GM21717 (cell line): ENCODE measurements at regions not wholly inside any gene's neighbourhood (a gene's known extent, or its start where the extent isn't known, plus 50 kb on each side); places are given as distances from the start of the nearest gene placed in this dataset.

ENCODE experiments used
- ATAC-seq: cut with Tn5 transposase; IDR thresholded peaks from one replicate; pipeline ENCODE4 v1.9.1; 2021; ENCODE audit warnings: mild to moderate bottlenecking, moderate library complexity; ENCODE audit not compliant: unreplicated experiment

DNA sequence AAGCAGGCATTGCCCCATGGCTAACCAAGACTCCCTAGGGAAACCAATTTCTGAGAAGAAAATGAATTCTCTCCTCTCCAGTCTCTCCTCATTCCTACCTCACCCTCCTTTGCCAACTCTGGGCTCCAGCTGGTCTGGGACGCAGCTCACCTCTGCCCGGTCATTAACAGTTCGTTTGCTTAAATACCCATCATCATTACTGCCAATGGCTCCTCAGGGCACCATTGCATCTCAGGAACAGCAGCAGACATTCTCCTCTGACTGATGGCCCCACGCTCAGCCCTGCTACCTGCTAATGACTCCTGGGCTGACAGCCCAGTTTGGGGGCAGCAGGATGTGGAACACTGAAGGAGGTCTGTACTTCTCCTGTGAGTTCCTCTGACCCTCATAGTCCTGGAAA, 462.0 kb downstream of the INSC start:
- no peak for ATAC-seq

- no peak for ATAC-seq
These were observed 462.8 kb downstream of the INSC start for GRCh38 chr11:15577519-15577918.

- ATAC-seq: no peak
These were observed 464.7 kb downstream of the INSC start for GRCh38 chr11:15579287-15580001.

GRCh38 chr11:15580056-15580774, 465.5 kb downstream of the INSC start:
- ATAC-seq: no peak

DNA sequence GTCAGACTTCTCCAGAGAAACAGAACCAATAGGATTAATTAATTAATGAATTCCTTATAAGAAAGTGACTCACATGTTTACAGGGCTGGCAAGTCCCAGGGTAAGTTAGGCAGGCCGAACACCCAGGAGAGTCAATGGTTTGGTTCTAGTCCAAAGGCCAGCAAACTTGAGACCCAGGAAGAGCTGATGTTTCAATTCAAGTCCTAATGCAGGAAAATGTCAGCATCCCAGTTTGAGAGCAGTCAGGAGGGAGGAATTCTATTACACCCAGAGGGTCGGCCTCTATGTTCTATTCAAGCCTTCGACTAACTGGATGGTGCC, 466.0 kb downstream of the INSC start:
- ATAC-seq: no peak

DNA sequence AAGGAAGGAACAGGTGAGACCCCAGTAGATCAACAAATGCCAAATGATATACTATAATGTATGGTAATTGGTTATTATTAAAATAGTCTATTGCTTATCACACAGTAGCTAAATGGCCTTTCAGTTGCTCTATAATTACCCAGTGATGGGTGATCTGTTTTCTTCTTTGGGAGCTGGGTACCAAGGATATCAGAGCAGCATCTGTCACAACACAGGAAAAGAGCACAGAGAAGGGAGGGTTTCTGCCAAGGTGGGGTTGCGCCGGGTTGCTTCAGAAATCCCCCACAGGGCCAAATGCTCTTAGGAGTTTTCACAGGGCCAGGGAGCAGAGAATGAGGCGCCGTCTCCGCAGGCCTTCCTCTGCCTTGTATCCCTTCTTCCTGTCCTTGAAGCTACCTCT, 469.4 kb downstream of the INSC start:
- no peak for ATAC-seq

GRCh38 chr11:15585602-15586331, 471.0 kb downstream of the INSC start:
- ATAC-seq: no peak

DNA sequence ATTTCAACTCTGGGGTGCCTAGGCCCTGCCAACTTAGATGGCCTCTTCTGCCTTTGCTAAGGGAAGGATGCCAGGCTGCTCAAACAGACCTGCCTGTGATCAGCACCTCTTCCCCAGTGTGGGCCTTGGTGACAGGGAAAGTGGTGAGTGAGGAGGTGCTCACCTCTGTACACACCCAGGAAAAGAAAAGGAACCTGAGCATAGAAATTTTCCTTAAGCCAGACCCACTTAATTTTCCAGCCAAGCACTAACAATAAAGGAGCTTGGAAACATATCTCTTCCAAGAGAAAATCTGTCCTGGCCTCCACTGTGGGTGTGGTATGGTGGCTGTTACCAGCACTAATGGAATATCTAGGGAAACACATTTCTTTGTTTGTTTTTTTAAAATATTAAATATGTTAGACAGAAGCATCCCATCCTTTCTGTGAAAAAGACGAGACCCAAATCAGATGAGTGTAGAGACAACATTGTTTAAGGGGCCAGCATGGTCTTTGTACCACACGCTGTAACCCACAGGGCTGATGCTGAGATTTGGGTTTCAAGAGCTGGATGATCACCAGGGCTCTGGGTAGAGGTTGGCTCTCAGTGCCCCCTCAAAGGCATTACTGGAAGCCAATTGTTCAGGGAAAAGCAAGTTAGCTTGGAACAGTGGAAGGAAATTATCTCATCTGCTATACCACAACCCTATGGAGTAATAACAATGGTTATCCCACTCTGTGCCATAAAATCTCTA, 472.2 kb downstream of the INSC start:
- no peak for ATAC-seq

GRCh38 chr11:15589070-15589626, 474.4 kb downstream of the INSC start:
- ATAC-seq: no peak

DNA sequence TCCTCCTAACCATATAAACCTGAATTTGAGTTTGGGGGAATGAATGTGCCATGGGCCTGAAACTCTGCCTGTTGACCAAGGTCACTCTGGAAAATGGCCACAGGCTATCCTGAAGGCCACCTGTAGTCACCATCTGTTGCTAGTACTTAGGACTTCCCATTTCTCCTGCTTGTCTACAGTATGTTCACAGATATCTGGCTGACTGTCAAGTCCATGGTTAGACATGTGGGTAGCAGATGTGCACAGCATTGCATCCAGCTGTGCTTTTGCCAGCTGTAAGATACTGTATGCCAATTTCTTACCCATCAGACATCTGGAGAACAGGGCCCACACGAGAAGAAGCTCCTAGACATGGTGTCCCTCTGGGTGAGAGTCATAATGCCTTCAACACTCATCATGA, 475.4 kb downstream of the INSC start:
- ATAC-seq: no peak

DNA sequence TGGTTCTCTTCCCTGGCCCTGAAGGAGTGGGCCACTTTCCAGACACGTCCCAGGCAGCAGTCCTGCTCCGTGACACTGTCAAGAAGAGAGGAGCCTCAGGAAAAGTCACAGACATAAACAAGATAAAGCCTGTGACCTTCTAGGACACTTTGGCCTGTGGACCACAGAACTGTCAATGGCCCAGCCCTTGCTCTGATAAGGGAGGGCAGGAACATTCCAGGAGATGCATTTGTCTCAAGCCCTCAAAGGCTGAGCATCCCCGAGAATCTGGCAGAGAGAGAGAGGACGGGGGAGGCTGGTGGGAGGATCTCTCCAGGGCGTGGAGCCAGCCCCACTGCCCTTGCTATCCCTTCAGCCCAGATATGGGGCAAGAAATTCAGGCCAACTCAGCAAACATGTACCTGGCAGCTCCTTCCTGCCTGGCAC, 476.4 kb downstream of the INSC start:
- ATAC-seq: no peak

- ATAC-seq: no peak
These were observed 479.9 kb downstream of the INSC start for GRCh38 chr11:15594607-15595006.

- ATAC-seq: no peak
These were observed 484.7 kb downstream of the INSC start for GRCh38 chr11:15599376-15599775.

DNA sequence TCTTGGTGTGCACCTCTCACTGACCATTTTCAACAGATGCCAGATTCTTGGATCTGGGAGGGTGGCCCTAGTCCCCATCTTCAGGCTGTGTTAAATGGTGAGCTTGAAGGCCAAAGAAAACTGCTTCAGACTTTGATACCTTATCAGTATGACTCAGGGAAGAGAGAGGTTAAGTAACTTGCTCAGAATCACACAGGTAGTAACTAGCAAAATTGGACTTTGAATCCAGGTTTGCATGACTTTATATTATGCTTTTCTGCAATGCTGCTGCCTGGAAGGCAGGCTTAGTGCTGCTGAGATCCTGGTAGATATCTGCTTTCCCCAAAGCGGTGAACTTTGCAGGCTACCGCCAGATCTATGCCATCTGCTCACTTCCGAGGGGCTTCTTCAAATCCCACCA, 487.3 kb downstream of the INSC start:
- no peak for ATAC-seq

DNA sequence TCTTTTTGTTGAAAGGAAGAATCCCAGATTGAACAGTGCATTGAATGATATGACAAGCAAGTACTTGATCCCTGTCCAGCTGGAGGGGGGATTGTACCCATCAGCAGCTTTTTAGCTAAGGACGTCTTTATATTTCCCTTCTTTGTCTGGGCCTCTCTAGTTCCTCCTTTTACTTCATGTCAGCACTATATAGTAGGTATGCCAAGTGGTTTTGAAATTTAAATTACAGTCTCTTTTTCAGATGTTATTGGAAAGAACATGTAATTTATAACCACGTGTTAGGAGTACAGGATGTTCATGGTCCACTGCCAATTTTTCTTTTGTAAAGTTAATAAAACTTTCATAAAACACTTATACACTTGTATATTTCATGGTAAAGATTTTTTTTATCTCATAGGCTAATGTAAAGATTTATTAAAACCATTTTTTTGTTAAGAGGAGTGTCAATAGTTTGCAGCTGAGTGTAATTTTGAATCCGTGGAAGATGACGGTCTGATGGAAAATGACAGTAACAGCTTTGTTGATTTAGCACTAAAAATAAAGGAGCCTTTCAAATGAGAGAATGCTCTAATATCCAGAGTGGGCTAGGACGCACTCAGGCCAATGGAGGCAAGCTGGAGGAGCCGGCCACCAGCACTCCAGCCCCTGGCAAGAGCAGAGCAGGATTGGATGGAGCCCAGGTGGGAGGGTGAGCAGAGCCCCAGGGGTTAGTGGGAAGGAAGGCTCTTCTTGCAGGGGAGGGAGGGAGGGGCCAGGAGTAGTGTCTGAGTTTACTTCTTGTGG, 488.3 kb downstream of the INSC start:
- ATAC-seq: no peak

DNA sequence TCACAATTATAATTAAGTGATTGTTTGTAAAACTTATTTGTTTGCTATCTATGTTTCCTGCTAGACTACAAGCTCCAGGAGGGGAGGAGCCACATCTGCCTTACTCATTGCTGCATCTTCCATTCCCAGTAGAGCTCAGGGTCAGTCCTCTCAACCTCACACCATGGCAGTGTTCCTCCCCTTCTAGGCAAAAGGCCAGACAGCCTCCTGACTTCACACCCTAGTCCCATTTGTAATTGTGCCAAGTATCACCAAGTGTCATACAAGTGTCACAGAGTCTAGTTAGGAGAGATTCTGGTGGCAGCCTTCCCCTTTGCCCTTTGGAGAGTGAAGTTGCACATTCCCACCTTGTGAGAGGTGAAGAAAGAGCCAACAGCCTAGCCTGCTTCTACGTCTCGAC, 490.4 kb downstream of the INSC start:
- no peak for ATAC-seq

DNA sequence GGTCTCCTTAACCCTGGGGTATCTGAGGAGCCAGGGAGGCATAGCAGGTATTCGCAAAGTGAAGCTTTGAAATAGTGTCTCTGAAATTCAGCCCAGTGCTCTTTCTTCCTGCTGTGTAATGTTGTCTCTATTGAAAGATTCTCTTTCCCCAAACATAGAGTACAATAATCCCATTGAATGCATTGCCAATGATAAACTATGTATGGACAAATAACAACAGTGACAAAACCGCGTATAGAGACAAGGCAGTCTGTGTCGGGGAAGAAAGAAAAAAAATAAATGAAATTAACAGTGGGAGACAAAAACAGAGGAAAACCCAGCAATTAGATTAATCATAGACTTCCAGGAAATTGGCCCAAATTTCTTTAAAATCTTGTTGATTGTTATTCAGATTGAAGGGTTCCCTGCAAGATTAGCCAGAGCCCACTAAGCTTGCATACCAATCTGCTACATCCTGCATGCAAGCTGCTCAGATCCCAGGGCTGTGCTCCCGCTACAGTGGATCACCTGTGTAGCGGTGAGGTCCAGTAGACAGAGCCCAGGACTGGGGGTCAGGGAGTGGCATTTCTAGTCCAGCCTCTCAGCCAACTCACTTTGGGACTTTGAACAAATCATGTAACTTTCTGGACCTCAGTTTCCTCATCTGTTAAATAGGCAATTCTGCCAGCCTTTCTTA, 492.8 kb downstream of the INSC start:
- no peak for ATAC-seq

DNA sequence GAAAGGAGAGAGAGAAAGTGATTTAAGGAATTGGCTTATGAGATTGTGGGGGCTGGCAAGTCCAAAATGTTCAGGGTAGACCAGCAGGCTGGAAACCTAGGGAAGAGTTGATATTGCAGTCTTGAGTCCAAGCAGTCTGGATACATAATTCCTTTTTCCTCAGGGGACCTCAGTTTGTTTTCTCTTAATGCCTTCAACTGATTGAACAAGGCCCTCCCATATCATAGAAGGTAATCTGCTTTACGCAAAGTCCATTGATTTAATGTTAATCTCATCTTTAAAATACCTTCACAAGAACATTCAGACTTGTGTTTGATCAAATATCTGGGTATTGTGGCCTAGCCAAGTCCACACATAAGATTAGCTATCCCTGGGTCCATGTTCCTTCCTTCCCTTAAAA, 494.7 kb downstream of the INSC start:
- no peak for ATAC-seq

DNA sequence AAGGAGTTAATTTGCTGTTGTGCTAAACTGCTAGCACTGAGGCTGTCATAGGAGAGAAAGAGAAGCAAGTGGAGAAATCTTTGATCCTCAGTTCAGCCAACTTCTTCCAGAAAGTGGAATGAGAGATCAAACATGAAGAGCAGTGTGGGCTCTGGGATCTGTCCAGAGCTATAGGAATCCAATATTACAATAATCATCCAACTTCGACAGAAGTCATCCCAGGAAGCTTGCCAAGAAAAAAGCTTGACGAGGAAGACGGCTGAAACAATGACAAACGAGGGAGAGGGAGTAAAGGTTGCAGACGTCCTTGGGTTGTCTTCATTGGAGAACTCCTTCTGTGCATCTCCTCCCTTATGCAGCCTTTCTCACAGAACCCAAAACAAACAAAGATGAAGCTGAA, 496.2 kb downstream of the INSC start:
- no peak for ATAC-seq

GRCh38 chr11:15613251-15613650, 498.5 kb downstream of the INSC start:
- no peak for ATAC-seq
